Ovary (tissue), 7 donors: ENCODE measurements at regions not wholly inside any gene's neighbourhood (a gene's known extent, or its start where the extent isn't known, plus 50 kb on each side); places are given as distances from the start of the nearest gene placed in this dataset.

Experiments
- DNase-seq, 5 donors: peaks; one replicate each; pipeline ENCODE4 v3.0.0-alpha.2; 2019 to 2020
- H3K27ac ChIP-seq, 2 donors: fragments of 200-600 bp; one replicate each; pipeline versions ENCODE4 v1.5.1 to v1.8.0; 2019 to 2022
- H3K27me3 ChIP-seq: fragments of 200-600 bp; one replicate; pipeline ENCODE4 v1.8.0; 2022
- H3K36me3 ChIP-seq: fragments of 200-600 bp; sonication (generic); one replicate; pipeline ENCODE4 v1.5.1; 2019
- H3K4me1 ChIP-seq: one replicate; pipeline ENCODE4 v1.8.1; 2013; ENCODE audit warnings: mild to moderate bottlenecking, moderate library complexity; ENCODE audit not compliant: insufficient read depth
- H3K4me3 ChIP-seq: fragments of 200-600 bp; sonication (generic); one replicate; pipeline ENCODE4 v1.5.1; 2017
- H3K9me3 ChIP-seq, 2 donors: fragments of 200-600 bp in 1 of 2; sonication (generic) in 1 of 2; one replicate each; pipeline versions ENCODE4 v1.5.1 to v1.8.1; 2013 to 2019; ENCODE audit warnings: mild to moderate bottlenecking in 1 of 2, moderate library complexity in 1 of 2
- EP300 ChIP-seq: sonication (generic); formaldehyde crosslinking; IDR thresholded peaks from one replicate; pipeline ENCODE4 v1.6.1; 2017; ENCODE audit warnings: antibody characterized with exemption
- POLR2A ChIP-seq: fragments of 450-650 bp; IDR thresholded peaks from one replicate; pipeline ENCODE4 v1.6.1; 2017; ENCODE audit warnings: antibody characterized with exemption, mild to moderate bottlenecking, moderate library complexity
- WGBS, 3 donors: extraction: QIAGEN DNeasy Blood & Tissue Kit in 1 of 3; methylation state at CpG; one replicate each; pipeline versions ENCODE4 v1.1.5 to v1.1.7; 2013 to 2017; 5-methylcytosine and 5-hydroxymethylcytosine counted together
- intact Hi-C, 4 donors: fragments of 100-400 bp; cut with DNase I; formaldehyde crosslinking; loops; one replicate each; pipeline versions ENCODE4 v1.11.0 to v1.15.1; 2022 to 2023
- TF ChIP-seq, protein P1 (sequence below), 3 donors: fragments of 450-650 bp in 2 of 3; fragments of 200-600 bp in 1 of 3; IDR thresholded peaks; one replicate each; pipeline versions ENCODE4 v1.5.1 to v1.8.0; 2016 to 2022; ENCODE audit warnings: antibody characterized with exemption in 3 of 3, mild to moderate bottlenecking in 1 of 3
- donor health status: DM: no; HTN: no; CAD: no; lungs with moderate emphysema.
- donor health status: DM: no; HTN: no; CAD: no.
- donor health status: Bipolar disorder and iron deficiency.
- donor health status: DM: no; HTN: no; CAD: no.
- donor health status: DM: yes; HTN: yes; CAD: no.

- no peak for DNase-seq
- intact Hi-C loops = no loop called here
- WGBS, 3 donors = 80 to 85% (median 80%) methylated on average over 2 of the region's 2 CpGs
- Histone ChIP-seq H3K27me3 (no peaks in the 10 kb centered on the region), H3K4me3 (no peak overlapping the region), H3K4me1 (no peaks in the 10 kb centered on the region), H3K27ac (no peak overlapping the region), H3K36me3 (no peaks in the 10 kb centered on the region), H3K9me3 (no peaks in the 10 kb centered on the region)
- no peak for TF ChIP-seq EP300
- TF ChIP-seq, protein P1, sequence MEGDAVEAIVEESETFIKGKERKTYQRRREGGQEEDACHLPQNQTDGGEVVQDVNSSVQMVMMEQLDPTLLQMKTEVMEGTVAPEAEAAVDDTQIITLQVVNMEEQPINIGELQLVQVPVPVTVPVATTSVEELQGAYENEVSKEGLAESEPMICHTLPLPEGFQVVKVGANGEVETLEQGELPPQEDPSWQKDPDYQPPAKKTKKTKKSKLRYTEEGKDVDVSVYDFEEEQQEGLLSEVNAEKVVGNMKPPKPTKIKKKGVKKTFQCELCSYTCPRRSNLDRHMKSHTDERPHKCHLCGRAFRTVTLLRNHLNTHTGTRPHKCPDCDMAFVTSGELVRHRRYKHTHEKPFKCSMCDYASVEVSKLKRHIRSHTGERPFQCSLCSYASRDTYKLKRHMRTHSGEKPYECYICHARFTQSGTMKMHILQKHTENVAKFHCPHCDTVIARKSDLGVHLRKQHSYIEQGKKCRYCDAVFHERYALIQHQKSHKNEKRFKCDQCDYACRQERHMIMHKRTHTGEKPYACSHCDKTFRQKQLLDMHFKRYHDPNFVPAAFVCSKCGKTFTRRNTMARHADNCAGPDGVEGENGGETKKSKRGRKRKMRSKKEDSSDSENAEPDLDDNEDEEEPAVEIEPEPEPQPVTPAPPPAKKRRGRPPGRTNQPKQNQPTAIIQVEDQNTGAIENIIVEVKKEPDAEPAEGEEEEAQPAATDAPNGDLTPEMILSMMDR (IDR thresholded peaks at IDR 0.05) = no peak
- TF ChIP-seq POLR2A = no peak
Measured at GRCh38 chr7:96869538-96869937, 135.8 kb upstream of the DLX6 start.

- no peak overlapping the region for H3K27ac ChIP-seq
- intact Hi-C loops = no loop called here
- 57 to 73% (median 66%) methylated on average over 2 of the region's 2 CpGs for WGBS, 3 donors
- no peaks in the 10 kb centered on the region for H3K9me3 ChIP-seq
- TF ChIP-seq, protein P1 (IDR thresholded peaks at IDR 0.05) = no peak
- TF ChIP-seq EP300 (no peak), POLR2A (no peak)
- no peak overlapping the region for H3K4me3 ChIP-seq
- no peaks in the 10 kb centered on the region for H3K36me3 ChIP-seq
- DNase-seq = no peak
- H3K4me1 ChIP-seq = no peaks in the 10 kb centered on the region
- H3K27me3 ChIP-seq = no peaks in the 10 kb centered on the region
Measured at GRCh38 chr7:96870185-96870584, 135.2 kb upstream of the DLX6 start.

GRCh38 chr7:96870934-96871333 is 134.4 kb upstream of the DLX6 start:
- no peak for TF ChIP-seq POLR2A
- TF ChIP-seq EP300 = no peak
- TF ChIP-seq, protein P1 (IDR thresholded peaks at IDR 0.05) = no peak
- Histone ChIP-seq H3K4me1 (no peaks in the 10 kb centered on the region), H3K27ac (no peak overlapping the region), H3K27me3 (no peaks in the 10 kb centered on the region), H3K4me3 (no peak overlapping the region), H3K36me3 (no peaks in the 10 kb centered on the region), H3K9me3 (no peaks in the 10 kb centered on the region)
- intact Hi-C loops = no loop called here
- DNase-seq = no peak

GRCh38 chr7:96887426-96887825 is 117.9 kb upstream of the DLX6 start:
- intact Hi-C loops = no loop called here

GRCh38 chr7:96899108-96899507 is 106.2 kb upstream of the DLX6 start:
- intact Hi-C loops = no loop called here
- H3K4me3 ChIP-seq = no peak overlapping the region
- no peak for TF ChIP-seq POLR2A
- TF ChIP-seq, protein P1 (IDR thresholded peaks at IDR 0.05) = no peak
- no peak for TF ChIP-seq EP300
- H3K9me3 ChIP-seq = no peaks in the 10 kb centered on the region
- H3K36me3 ChIP-seq = no peaks in the 10 kb centered on the region
- DNase-seq = no peak
- H3K27me3 ChIP-seq = no peaks in the 10 kb centered on the region
- WGBS, 3 donors = 23 to 36% (median 26%) methylated on average over 1 of the region's 1 CpG
- no peak overlapping the region for H3K27ac ChIP-seq
- H3K4me1 ChIP-seq = no peaks in the 10 kb centered on the region

More at GRCh38 chr7:96887426-96887825, 117.9 kb upstream of the DLX6 start:
- Histone ChIP-seq H3K27ac (no peak overlapping the region), H3K27me3 (no peaks in the 10 kb centered on the region), H3K36me3 (no peaks in the 10 kb centered on the region), H3K4me3 (no peak overlapping the region), H3K4me1 (no peaks in the 10 kb centered on the region), H3K9me3 (no peaks in the 10 kb centered on the region)
- no peak for DNase-seq
- 60 to 81% (median 74%) methylated on average over 2 of the region's 2 CpGs for WGBS, 3 donors
- no peak for TF ChIP-seq POLR2A
